ENCODE measurements at regions not wholly inside any gene's neighbourhood (a gene's known extent, or its start where the extent isn't known, plus 50 kb on each side); places are given as distances from the start of the nearest gene placed in this dataset.

GRCh38 chr2:58671675-58672074, 430.6 kb upstream of the FANCL start:
- DNase-seq: no peak

- no peak for DNase-seq
Observed at GRCh38 chr2:58669998-58670397, 428.9 kb upstream of the FANCL start.

- DNase-seq: no peak
Observed at GRCh38 chr2:58667137-58667774, 426.1 kb upstream of the FANCL start.

- DNase-seq: no peak
Observed at GRCh38 chr2:58666323-58666970, 425.3 kb upstream of the FANCL start.

GRCh38 chr2:58665154-58665553, 424.0 kb upstream of the FANCL start:
- no peak for DNase-seq

GRCh38 chr2:58664523-58665151, 423.5 kb upstream of the FANCL start:
- no peak for DNase-seq

GRCh38 chr2:58660046-58660445, 418.9 kb upstream of the FANCL start:
- no peak for DNase-seq

GRCh38 chr2:58655152-58655551, 414.0 kb upstream of the FANCL start:
- no peak for DNase-seq

- DNase-seq: no peak
Observed at GRCh38 chr2:58651930-58652329, 410.8 kb upstream of the FANCL start.

- DNase-seq: no peak
Observed at GRCh38 chr2:58650781-58651180, 409.7 kb upstream of the FANCL start.

GRCh38 chr2:58649756-58650155, 408.6 kb upstream of the FANCL start:
- no peak for DNase-seq

GRCh38 chr2:58645017-58645416, 403.9 kb upstream of the FANCL start:
- DNase-seq: no peak

- no peak for DNase-seq
Observed at GRCh38 chr2:58644451-58644850, 403.3 kb upstream of the FANCL start.

- no peak for DNase-seq
Observed at GRCh38 chr2:58641001-58641400, 399.9 kb upstream of the FANCL start.

GRCh38 chr2:58640042-58640441, 398.9 kb upstream of the FANCL start:
- DNase-seq: no peak

GRCh38 chr2:58638256-58638805, 397.2 kb upstream of the FANCL start:
- DNase-seq: no peak

- DNase-seq: no peak
Observed at GRCh38 chr2:58636872-58637271, 395.7 kb upstream of the FANCL start.

GRCh38 chr2:58635801-58636375, 394.8 kb upstream of the FANCL start:
- DNase-seq: no peak

- no peak for DNase-seq
Observed at GRCh38 chr2:58634653-58635370, 393.7 kb upstream of the FANCL start.

- no peak for DNase-seq
Observed at GRCh38 chr2:58633613-58634365, 392.7 kb upstream of the FANCL start.

- DNase-seq: no peak
Observed at GRCh38 chr2:58631986-58632385, 390.9 kb upstream of the FANCL start.

- DNase-seq: no peak
Observed at GRCh38 chr2:58629545-58630119, 388.5 kb upstream of the FANCL start.
